H9 (cell line): ENCODE measurements at regions not wholly inside any gene's neighbourhood (a gene's known extent, or its start where the extent isn't known, plus 50 kb on each side); places are given as distances from the start of the nearest gene placed in this dataset.

Source experiments
- DNase-seq: peaks from one replicate; pipeline ENCODE4 v3.0.0-alpha.2; 2017
- H2AFZ ChIP-seq: one replicate; pipeline ENCODE4 v1.6.1; 2013; ENCODE audit warnings: mild to moderate bottlenecking, low read length, control low read depth, moderate library complexity
- H2AK5ac ChIP-seq: 2 replicates; pipeline ENCODE4 v1.6.1; 2013; ENCODE audit warnings: low read length, control low read depth, mixed read lengths; ENCODE audit not compliant: insufficient read length
- H2BK120ac ChIP-seq: one replicate; pipeline ENCODE4 v1.6.1; 2013; ENCODE audit warnings: low read depth, mild to moderate bottlenecking, low read length, control low read depth, inconsistent platforms; ENCODE audit not compliant: poor library complexity, severe bottlenecking
- H2BK12ac ChIP-seq: 2 replicates; pipeline ENCODE4 v1.6.1; 2013; ENCODE audit warnings: low read length, control low read depth, mixed read lengths, low read depth; ENCODE audit not compliant: insufficient read length
- H2BK15ac ChIP-seq: 2 replicates; pipeline ENCODE4 v1.6.1; 2013; ENCODE audit warnings: low read depth, low read length, control low read depth
- H2BK20ac ChIP-seq: one replicate; pipeline ENCODE4 v1.6.1; 2013; ENCODE audit warnings: low read depth, mild to moderate bottlenecking, low read length, control low read depth, inconsistent platforms; ENCODE audit not compliant: poor library complexity, severe bottlenecking
- H2BK5ac ChIP-seq: 2 replicates; pipeline ENCODE4 v1.6.1; 2013; ENCODE audit warnings: low read length, control low read depth, mixed read lengths; ENCODE audit not compliant: insufficient read length
- H3K14ac ChIP-seq: 2 replicates; pipeline ENCODE4 v1.6.1; 2013; ENCODE audit warnings: low read length, control low read depth; ENCODE audit not compliant: insufficient read depth
- H3K18ac ChIP-seq: 2 replicates; pipeline ENCODE4 v1.6.1; 2013; ENCODE audit warnings: low read depth, mild to moderate bottlenecking, mixed read lengths, low read length, control low read depth; ENCODE audit not compliant: insufficient read length
- H3K23ac ChIP-seq: 2 replicates; pipeline ENCODE4 v1.6.1; 2013; ENCODE audit warnings: low read length, control low read depth, mixed read lengths, low read depth; ENCODE audit not compliant: insufficient read length
- H3K23me2 ChIP-seq: 2 replicates; pipeline ENCODE4 v1.6.1; 2013; ENCODE audit warnings: low read depth, mild to moderate bottlenecking, mixed read lengths, low read length, control low read depth; ENCODE audit not compliant: insufficient read length, poor library complexity, severe bottlenecking
- H3K27ac ChIP-seq: 2 replicates; pipeline ENCODE4 v1.5.1; 2013; ENCODE audit warnings: low read length, control low read depth, mixed read lengths, low read depth; ENCODE audit not compliant: insufficient read length
- H3K27me3 ChIP-seq: 2 replicates; pipeline ENCODE4 v1.6.1; 2013; ENCODE audit warnings: low read length, control low read depth, inconsistent platforms; ENCODE audit not compliant: insufficient read depth
- H3K4ac ChIP-seq: 2 replicates; pipeline ENCODE4 v1.6.1; 2013; ENCODE audit warnings: low read depth, mild to moderate bottlenecking, control low read depth, inconsistent platforms, low read length, moderate library complexity
- H3K4me1 ChIP-seq: 2 replicates; pipeline ENCODE4 v1.6.1; 2013; ENCODE audit warnings: low read length, control low read depth, inconsistent platforms; ENCODE audit not compliant: insufficient read depth
- H3K4me2 ChIP-seq: 2 replicates; pipeline ENCODE4 v1.6.1; 2013; ENCODE audit warnings: low read length, control low read depth, mixed read lengths; ENCODE audit not compliant: insufficient read length, insufficient read depth
- H3K56ac ChIP-seq: 2 replicates; pipeline ENCODE4 v1.6.1; 2013; ENCODE audit warnings: low read depth, mild to moderate bottlenecking, mixed read lengths, low read length, control low read depth; ENCODE audit not compliant: insufficient read length
- H3K79me1 ChIP-seq: 2 replicates; pipeline ENCODE4 v1.6.1; 2013; ENCODE audit warnings: low read depth, mild to moderate bottlenecking, moderate library complexity, low read length, control low read depth, inconsistent platforms; ENCODE audit not compliant: insufficient read depth, poor library complexity, severe bottlenecking
- H3K79me2 ChIP-seq: 2 replicates; pipeline ENCODE4 v1.6.1; 2013; ENCODE audit warnings: low read length, control low read depth, inconsistent platforms; ENCODE audit not compliant: insufficient read depth
- H3K9ac ChIP-seq: 2 replicates; pipeline ENCODE4 v1.6.1; 2013; ENCODE audit warnings: low read length, control low read depth, mixed read lengths; ENCODE audit not compliant: insufficient read length; ENCODE audit errors: extremely low read depth
- H3K9me3 ChIP-seq: one replicate; pipeline ENCODE4 v1.6.1; 2013; ENCODE audit warnings: low read depth, low read length, inconsistent platforms; ENCODE audit not compliant: control insufficient read depth
- H3T11ph ChIP-seq: one replicate; pipeline ENCODE4 v1.6.1; 2013; ENCODE audit warnings: mild to moderate bottlenecking, low read length, control low read depth, inconsistent platforms
- H4K20me1 ChIP-seq: one replicate; pipeline ENCODE4 v1.6.1; 2013; ENCODE audit not compliant: control insufficient read depth, insufficient read length, insufficient read depth
- H4K5ac ChIP-seq: 2 replicates; pipeline ENCODE4 v1.6.1; 2013; ENCODE audit warnings: low read depth, mild to moderate bottlenecking, mixed read lengths, low read length, control low read depth; ENCODE audit not compliant: insufficient read length
- H4K8ac ChIP-seq: replicated peaks from 2 replicates; pipeline ENCODE4 v1.6.1; 2013; ENCODE audit warnings: low read length, control low read depth, mixed read lengths, low read depth; ENCODE audit not compliant: insufficient read length
- H4K91ac ChIP-seq: 2 replicates; pipeline ENCODE4 v1.6.1; 2013; ENCODE audit warnings: low read depth, mild to moderate bottlenecking, moderate library complexity, mixed read lengths, low read length, control low read depth; ENCODE audit not compliant: insufficient read length
- H3K27ac Mint-ChIP-seq, 3 experiments: 2 replicates in 2 of 3; 3 replicates in 1 of 3; pipeline ENCODE4 v1.8.0; 2020 to 2021; ENCODE audit warnings: mixed read lengths in 3 of 3, mild to moderate bottlenecking in 1 of 3, moderate library complexity in 1 of 3
- H3K27me3 Mint-ChIP-seq: 2 replicates; pipeline ENCODE4 v1.8.0; 2021; ENCODE audit warnings: low read depth, mild to moderate bottlenecking, moderate library complexity, mixed read lengths
- H3K36me3 Mint-ChIP-seq, 3 experiments: 2 replicates in 2 of 3; 3 replicates in 1 of 3; pipeline ENCODE4 v1.8.0; 2020 to 2021; ENCODE audit warnings: low read depth in 3 of 3, mixed read lengths in 3 of 3; ENCODE audit not compliant: insufficient read depth in 1 of 3
- H3K4me1 Mint-ChIP-seq, 2 experiments: 2 replicates each; pipeline ENCODE4 v1.8.0; 2020; ENCODE audit warnings: mixed read lengths in 2 of 2
- H3K4me3 Mint-ChIP-seq, 2 experiments: 2 replicates in 1 of 2; 3 replicates in 1 of 2; pipeline ENCODE4 v1.8.0; 2020 to 2021; ENCODE audit warnings: mild to moderate bottlenecking in 2 of 2, mixed read lengths in 2 of 2, moderate library complexity in 1 of 2
- H3K9me3 Mint-ChIP-seq, 2 experiments: 2 replicates in 1 of 2; 3 replicates in 1 of 2; pipeline ENCODE4 v1.8.0; 2020; ENCODE audit warnings: mild to moderate bottlenecking in 2 of 2, mixed read lengths in 2 of 2, moderate library complexity in 1 of 2
- WGBS: extraction: QIAGEN DNeasy Blood & Tissue Kit; methylation state at CpG from one replicate; pipeline ENCODE4 v1.1.7; 2013; ENCODE audit warnings: missing lambda C conversion rate, low lambda C conversion rate, mixed read lengths; ENCODE audit not compliant: insufficient read length; ENCODE audit errors: extremely low coverage; 5-methylcytosine and 5-hydroxymethylcytosine counted together
- TF ChIP-seq, protein P1 (sequence below): fragments of 200-600 bp; sonication (generic); conservative IDR thresholded peaks from 3 replicates; pipeline ENCODE4 v1.8.0; 2021; ENCODE audit warnings: antibody characterized with exemption, mild to moderate bottlenecking

DNA sequence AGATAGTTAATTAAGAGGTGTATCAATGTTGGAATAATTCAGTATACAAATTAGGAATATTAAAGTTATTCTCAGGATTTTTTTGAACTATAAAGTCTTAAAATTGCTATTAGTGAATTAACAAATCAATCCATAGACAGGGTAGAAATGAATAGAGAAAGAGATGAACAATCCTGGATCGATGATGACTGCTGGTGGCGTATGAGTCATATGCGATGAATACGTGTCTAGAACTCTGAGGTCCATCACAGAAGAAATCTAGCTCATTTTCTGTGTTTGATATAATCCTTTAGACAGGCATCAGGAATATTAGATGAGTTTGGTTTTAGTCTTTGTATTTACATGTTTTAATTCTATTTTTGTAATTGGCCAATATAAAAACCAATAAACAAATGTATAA, 85.4 kb upstream of the RTL1 start:
- Histone ChIP-seq H3K79me1 (no peaks in the 10 kb centered on the region), H3K23ac (no peak overlapping the region), H2BK12ac (no peak overlapping the region), H3K4ac (no peak overlapping the region), H4K20me1 (no peaks in the 10 kb centered on the region), H2BK5ac (no peak overlapping the region), H2BK120ac (no peak overlapping the region), H3K27ac (no peak overlapping the region), H4K91ac (no peak overlapping the region), H3K18ac (no peak overlapping the region), H4K8ac (no peak overlapping the region), H3K9me3 (no peaks in the 10 kb centered on the region), H4K5ac (no peak overlapping the region), H3T11ph (no peak overlapping the region), H3K23me2 (no peaks in the 10 kb centered on the region), H2AFZ (no peak overlapping the region), H3K9ac (no peak overlapping the region), H2BK20ac (no peak overlapping the region), H3K56ac (no peak overlapping the region), H2AK5ac (no peak overlapping the region), H2BK15ac (no peak overlapping the region), H3K79me2 (no peaks in the 10 kb centered on the region), H3K27me3 (no peaks in the 10 kb centered on the region), H3K4me2 (no peak overlapping the region), H3K4me1 (no peaks in the 10 kb centered on the region), H3K14ac (no peak overlapping the region)
- Mint-ChIP-seq H3K4me1 (no peaks in the 10 kb centered on the region), H3K4me3 (no peak overlapping the region), H3K27me3 (no peaks in the 10 kb centered on the region; the same call in none of the 2 replicates), H3K9me3 (peaks cover 0 to 1% of the 10 kb centered on the region in 2 experiments; a peak in 1 of 5 replicates), H3K36me3 (no peaks in the 10 kb centered on the region), H3K27ac (no peak overlapping the region)
- no peak for DNase-seq
- TF ChIP-seq, protein P1, sequence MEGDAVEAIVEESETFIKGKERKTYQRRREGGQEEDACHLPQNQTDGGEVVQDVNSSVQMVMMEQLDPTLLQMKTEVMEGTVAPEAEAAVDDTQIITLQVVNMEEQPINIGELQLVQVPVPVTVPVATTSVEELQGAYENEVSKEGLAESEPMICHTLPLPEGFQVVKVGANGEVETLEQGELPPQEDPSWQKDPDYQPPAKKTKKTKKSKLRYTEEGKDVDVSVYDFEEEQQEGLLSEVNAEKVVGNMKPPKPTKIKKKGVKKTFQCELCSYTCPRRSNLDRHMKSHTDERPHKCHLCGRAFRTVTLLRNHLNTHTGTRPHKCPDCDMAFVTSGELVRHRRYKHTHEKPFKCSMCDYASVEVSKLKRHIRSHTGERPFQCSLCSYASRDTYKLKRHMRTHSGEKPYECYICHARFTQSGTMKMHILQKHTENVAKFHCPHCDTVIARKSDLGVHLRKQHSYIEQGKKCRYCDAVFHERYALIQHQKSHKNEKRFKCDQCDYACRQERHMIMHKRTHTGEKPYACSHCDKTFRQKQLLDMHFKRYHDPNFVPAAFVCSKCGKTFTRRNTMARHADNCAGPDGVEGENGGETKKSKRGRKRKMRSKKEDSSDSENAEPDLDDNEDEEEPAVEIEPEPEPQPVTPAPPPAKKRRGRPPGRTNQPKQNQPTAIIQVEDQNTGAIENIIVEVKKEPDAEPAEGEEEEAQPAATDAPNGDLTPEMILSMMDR = no peak
- no CpG with 5 or more reads among the region's 4 CpGs for WGBS
